ACHN (cell line): ENCODE measurements at regions not wholly inside any gene's neighbourhood (a gene's known extent, or its start where the extent isn't known, plus 50 kb on each side); places are given as distances from the start of the nearest gene placed in this dataset.
"Not testable (repeated sequence)": the region's sequence is repeated elsewhere in the genome, so short reads cannot be mapped to it uniquely, and the experiment has no call there.

Experiments used
- DNase-seq: peaks from one replicate; pipeline ENCODE4 v3.0.0-alpha.2; 2015
- in situ Hi-C: cut with HindIII; loops from 2 replicates; pipeline ENCODE4 v1.10.0; 2017; ENCODE audit warnings: low sequenced_read_pairs, low pct_ligation_motif_present, low pct_unique_long_range_greater_than_20kb

GRCh38 chr2:220707261-220707660 is 864.8 kb downstream of the EPHA4 start:
- DNase-seq = no peak
- in situ Hi-C loops = no loop called here

DNA sequence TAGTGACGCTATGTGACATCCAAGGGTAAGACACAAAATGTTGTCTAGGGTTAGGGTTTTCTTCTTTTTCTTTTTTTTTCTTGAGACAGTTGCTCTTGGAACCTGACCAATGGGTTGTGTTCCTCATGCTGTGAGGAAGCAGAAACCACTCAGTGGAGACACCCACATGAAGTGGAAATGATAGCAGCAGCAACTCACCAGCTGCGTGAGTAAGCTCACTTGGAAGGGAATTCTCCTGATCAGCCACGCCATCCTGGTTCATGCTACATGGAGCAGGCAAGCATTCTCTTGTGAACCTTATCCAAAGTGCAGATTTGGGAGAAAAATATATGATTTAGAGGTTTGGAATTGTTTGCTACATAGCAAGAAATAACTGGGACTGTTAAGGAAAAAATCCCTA is 863.7 kb downstream of the EPHA4 start:
- in situ Hi-C loops = no loop called here

DNA sequence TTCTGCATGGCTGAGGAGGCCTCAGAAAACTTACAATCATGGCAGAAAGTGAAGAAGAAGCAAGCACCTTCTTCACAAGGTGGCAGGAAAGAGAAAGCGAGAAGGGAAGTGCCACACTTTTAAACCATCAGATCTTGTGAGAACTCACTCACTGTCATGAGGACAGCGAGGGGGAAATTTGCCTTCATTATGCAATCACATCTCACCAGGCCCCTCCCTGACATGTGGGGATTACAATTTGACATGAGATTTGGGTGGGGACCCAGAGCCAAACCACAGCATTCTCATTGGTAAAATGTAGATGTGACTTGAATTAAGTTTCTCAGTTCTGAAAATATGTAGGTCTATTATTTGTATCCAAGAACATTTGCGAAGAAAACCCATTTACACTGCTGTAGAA is 854.8 kb downstream of the EPHA4 start:
- no peak for DNase-seq
- in situ Hi-C loops = no loop called here

More for the DNA sequence above, 863.7 kb downstream of the EPHA4 start:
- no peak for DNase-seq

- in situ Hi-C loops = no loop called here
- no peak for DNase-seq
Observed at GRCh38 chr2:220736778-220737177, 835.3 kb downstream of the EPHA4 start.

- no peak for DNase-seq
- in situ Hi-C loops = no loop called here
Observed at GRCh38 chr2:220743203-220743602, 828.9 kb downstream of the EPHA4 start.

- in situ Hi-C loops = no loop called here
- DNase-seq = no peak
Observed at GRCh38 chr2:220744861-220745260, 827.2 kb downstream of the EPHA4 start.

GRCh38 chr2:220745682-220746081 is 826.4 kb downstream of the EPHA4 start:
- in situ Hi-C loops = no loop called here
- DNase-seq = no peak

DNA sequence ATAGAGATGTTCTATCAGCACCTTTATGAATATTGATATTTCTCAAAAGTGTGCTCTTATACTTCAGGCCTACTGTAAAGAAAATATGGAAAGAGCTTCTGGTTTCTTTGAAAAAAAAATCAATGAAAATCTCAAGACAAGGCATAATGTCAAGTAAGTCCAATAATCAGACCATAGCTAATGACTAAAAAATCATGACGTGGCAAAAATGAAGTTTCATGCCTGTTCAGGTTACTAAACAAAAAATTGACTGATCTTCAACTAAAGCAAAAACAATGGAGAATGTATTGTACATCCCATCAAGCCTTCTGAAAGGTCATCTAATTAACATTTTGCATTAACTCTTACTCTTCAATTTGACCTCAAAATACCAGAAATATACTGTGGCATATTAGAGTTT is 824.4 kb downstream of the EPHA4 start:
- in situ Hi-C loops = no loop called here
- DNase-seq = no peak

DNA sequence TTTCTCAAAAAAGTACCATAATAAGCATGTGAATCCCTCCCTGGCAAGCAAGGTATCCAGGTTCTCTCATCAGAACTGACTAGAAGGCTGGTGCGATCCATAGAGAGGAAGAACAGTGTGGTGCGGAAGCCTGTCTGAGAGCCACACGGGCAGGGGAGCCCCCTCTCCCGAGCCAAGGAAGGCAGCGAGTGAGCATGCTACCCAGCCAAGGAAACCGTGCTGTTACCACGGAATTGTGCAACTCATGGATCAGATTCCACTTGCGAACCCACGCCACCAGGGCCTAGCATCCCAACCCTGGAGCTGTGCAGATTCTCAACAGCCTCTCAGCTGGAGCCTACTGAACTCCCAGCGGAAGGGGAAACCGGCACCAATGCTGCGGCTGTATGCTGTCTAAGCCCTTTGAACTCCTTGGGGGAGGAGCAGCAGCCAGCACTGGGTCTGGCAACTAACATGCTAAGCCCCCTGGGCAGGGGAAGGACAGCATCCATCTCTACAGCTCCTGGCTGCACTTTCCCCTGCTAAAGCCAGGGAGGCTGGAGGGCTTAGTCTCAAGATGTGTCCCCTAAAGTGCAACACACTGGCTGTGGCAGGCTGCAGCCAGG is 823.1 kb downstream of the EPHA4 start:
- DNase-seq = no peak
- in situ Hi-C loops = no loop called here

- in situ Hi-C loops = no loop called here
- DNase-seq = no peak
Observed at GRCh38 chr2:220753486-220753885, 818.6 kb downstream of the EPHA4 start.

- in situ Hi-C loops = no loop called here
- DNase-seq = no peak
Observed at GRCh38 chr2:220756653-220757052, 815.5 kb downstream of the EPHA4 start.

GRCh38 chr2:220758376-220758775 is 813.7 kb downstream of the EPHA4 start:
- in situ Hi-C loops, DNase-seq: not testable (repeated sequence)

GRCh38 chr2:220764171-220764570 is 807.9 kb downstream of the EPHA4 start:
- in situ Hi-C loops = no loop called here
- no peak for DNase-seq

- in situ Hi-C loops = no loop called here
- DNase-seq = no peak
Observed at GRCh38 chr2:220767591-220768255, 804.4 kb downstream of the EPHA4 start.

GRCh38 chr2:220775856-220776488 is 796.1 kb downstream of the EPHA4 start:
- DNase-seq = no peak
- in situ Hi-C loops = no loop called here

DNA sequence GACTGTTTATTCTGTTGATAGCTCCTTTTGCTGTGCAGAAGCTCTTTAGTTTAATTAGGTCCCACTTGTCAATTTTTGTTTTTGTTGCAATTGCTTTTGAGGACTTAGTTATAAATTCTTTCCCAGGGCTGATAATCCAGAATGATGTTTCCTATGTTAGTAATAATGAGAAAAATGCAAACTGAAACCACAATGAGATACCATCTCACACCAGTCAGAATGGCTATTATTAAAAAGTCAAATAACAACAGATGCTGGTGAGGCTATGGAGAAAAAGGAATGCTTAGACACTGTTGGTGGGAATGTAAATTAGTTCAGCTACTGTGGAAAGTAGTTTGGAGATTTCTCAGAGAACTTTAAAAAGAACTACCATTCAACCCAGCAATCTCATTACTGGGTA is 793.0 kb downstream of the EPHA4 start:
- in situ Hi-C loops, DNase-seq: not testable (repeated sequence)

- DNase-seq = no peak
- in situ Hi-C loops = no loop called here
Observed at GRCh38 chr2:220779511-220779910, 792.6 kb downstream of the EPHA4 start.

DNA sequence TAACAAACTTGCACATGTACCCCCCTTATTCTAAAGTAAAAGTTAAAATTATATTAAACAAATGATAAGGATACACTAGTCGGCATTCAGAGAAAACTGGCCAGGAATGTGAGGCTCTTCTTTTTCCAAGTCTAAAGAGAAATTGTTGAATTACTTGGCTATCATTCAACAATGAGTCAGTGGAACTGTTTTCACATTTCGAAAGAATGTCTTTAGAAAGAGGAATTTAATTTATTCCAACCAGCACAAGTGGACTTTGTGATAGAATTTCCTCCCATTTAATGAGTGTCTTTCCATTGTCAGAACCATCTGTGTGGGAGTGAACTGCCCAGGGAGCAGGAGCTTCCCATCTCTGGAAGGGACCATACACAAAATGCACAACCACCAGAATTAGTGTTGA is 792.2 kb downstream of the EPHA4 start:
- DNase-seq = no peak
- in situ Hi-C loops = no loop called here

DNA sequence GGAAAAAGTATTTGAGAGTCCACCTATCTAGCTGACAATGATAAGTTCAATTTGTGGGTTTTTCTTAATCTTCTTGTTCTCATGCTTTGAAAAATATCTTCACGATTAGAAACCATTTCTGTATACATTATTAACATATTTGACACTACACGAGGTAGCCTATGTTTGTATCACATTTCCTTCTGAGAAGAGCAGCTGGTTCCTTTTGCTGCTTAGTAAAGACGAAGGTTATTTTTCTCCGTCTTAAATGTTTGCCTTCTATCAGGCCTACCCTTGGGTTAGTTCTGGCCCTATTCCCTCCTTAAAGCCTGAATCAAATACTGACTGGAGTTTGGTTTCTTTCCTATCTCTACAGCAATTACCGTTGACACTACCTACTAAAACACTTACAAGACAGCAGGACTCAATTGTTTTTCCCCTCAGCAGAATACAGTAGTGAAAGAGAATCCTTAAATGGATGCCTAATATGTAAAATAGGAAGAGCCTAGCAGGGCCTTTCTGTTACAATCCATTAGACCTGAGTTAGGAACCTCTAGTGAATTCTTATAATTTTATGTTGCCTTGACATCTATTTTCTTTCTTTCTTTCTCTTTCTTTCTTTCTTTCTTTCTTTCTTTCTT is 790.4 kb downstream of the EPHA4 start:
- in situ Hi-C loops = no loop called here
- no peak for DNase-seq
